Activated CD4-positive, alpha-beta T cell treated with anti-CD3 and anti-CD28 coated beads for 24 hours (primary cell): ENCODE measurements at regions not wholly inside any gene's neighbourhood (a gene's known extent, or its start where the extent isn't known, plus 50 kb on each side); places are given as distances from the start of the nearest gene placed in this dataset.
"Not testable (repeated sequence)": the region's sequence is repeated elsewhere in the genome, so short reads cannot be mapped to it uniquely, and the experiment has no call there.

ENCODE experiments used
- DNase-seq, 2 donors: peaks; one replicate each; pipeline ENCODE4 v3.0.0-alpha.2; 2020; ENCODE audit warnings: low read depth in 2 of 2

DNA sequence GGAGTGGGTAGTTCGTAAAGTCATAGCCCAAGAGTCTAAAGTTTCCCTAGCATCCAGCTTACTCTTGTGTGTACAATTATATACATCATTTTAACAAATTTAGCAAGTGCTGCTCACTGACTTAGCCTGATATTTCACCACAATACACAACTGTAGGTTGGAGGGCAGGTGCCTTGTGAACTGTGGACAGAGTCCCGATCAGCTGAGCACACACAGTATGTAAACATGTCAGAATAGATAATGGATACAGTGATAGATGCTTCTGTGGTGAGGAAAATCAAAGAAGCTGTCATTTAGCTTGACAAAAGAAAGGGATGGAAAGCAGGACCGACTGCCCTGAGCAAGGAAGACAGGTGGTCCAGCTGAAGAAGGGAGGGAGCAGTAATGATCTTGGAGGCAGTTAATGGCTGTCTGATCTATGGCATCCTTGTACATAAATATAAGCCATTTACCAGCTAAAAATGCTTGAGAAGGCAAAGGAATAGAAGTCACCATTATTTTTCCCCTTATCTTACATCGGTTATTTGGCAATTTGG, 372.8 kb upstream of the UBE2E3 start:
- no peak for DNase-seq

DNA sequence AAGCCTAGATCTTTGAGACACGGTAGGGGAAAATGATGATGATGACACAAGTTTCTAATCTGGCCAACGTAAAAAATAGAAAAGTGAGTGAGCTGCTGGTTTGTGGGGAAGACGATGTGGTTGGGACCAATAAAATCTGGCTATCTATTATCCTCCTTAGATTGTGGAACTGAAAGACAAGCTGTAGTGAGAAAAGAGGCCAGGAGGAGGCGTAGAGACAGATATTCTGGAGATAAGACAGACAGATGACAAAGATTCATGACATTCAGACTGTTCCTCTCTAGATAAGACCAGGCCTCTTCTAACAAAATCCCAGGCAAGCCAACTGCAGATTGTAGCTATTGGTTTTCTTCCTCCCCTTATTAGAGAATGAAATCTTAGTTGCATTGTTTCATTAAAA, 376.3 kb upstream of the UBE2E3 start:
- no peak for DNase-seq

DNA sequence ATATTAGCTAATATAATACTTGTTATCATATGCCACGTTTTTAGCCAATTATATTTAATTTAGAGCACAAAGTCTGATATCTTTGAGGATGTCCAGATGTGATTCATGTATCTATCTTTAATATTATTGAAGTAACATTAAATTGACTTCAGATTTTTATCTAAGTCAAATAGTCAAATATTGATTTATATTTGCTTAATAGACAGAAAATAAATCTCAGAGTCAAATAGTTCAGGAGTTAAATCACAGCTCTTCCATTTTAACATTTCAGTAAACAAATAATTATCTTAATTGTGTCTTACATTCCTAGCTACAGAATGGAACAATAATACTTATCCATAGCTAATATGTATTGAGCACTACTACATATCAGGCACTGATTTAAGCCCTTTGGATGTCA, 379.4 kb upstream of the UBE2E3 start:
- no peak for DNase-seq

DNA sequence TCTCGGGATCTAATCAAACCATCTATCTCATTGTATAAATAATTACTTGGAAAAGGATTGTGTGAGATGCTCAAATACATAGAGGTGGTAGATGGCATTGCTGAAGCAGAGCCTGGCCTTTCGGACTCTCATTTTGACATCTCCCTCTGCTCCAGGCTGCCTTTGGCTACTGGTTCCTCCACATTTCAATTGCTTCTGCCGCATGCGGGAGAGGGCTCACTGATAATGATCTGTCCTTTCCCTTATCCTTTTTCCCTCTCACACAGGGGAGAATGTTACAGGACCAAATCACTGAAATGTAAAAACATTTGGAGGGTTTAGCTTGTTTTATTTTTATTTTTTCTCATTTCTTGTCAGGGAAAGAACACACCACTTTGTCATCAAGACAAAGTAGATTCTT, 380.6 kb upstream of the UBE2E3 start:
- no peak for DNase-seq

DNA sequence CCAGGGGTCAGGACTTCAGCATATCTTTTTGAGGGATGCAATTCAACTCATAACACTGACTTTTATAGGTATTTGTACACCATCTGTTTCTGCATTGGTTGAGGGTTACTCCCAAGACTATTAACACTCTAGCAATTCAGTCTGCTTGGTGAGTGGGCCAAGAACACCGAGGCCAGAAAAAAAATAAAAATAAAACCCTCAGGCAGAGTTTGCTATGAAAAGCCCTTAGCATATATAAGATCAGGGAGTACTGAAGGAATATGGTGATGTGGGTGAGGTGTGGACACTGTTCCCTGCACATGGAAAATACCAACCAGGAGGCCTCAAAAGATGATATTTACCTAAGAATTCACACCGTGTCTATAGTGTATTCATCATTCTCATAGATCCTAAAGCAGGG, 383.2 kb upstream of the UBE2E3 start:
- no peak for DNase-seq

DNA sequence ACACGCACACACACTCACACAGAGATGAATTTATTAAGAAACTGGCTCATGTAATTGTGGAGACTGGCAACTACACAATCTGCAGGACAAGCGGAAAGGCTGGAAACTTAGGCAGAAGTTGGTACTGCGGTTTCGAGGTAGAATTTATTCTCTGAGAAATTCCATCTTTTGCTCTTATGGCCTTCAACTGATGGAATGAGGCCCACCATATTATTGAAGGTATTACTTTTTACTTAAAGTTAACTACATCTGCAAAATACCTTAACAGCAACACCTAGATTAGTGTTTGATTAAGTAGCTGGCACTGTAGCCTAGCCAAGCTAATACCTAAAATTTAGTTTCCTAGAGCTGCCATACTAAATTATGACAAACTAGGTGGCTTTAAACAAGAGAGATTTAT, 384.0 kb upstream of the UBE2E3 start:
- DNase-seq, result no peak

DNA sequence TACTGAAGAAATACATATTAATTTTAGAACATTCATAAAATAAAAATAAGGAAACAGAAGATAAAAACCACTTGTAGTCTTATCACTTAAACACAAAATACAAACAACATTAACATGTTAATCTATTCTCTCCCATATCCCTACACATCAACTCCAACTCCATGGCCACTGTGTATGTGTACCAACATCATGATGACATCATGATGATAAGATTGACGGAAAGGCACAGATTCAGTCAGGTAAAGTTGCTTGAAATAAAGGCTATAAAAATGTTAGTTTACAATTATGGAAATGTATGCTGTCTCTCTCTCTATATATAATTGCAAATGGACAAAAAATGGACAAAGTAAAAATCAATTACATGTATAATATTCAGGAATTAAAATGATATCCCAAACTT, 388.5 kb upstream of the UBE2E3 start:
- no peak for DNase-seq

DNA sequence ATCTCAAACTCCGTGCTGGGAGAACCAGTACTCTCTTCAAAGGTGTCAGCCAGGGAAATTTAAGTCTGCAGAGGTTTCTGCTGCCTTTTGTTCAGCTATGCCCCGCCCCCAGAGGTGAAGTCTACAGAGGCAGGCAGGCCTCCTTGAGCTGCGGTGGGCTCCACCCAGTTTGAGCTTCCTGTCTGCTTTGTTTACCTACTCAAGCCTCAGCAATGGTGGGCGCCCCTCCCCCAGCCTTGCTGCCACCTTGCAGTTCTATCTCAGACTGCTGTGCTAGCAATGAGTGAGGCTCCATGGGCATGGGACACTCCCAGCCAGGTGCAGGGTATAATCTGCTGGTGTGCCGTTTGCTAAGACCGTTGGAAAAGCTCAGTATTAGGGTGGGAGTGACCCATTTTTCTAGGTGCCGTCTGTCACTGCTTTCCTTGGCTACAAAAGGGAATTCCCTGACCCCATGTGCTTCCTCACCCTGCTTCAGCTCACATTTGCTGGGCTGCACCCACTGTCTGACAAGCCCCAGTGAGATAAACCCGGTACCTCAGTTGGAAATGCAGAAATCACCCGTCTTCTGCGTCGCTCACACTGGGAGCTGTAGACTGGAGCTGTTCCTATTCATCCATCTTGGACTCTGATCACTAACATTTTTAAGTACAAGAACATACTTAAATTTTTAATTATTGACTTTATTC, 389.2 kb upstream of the UBE2E3 start:
- DNase-seq, result not testable (repeated sequence)

DNA sequence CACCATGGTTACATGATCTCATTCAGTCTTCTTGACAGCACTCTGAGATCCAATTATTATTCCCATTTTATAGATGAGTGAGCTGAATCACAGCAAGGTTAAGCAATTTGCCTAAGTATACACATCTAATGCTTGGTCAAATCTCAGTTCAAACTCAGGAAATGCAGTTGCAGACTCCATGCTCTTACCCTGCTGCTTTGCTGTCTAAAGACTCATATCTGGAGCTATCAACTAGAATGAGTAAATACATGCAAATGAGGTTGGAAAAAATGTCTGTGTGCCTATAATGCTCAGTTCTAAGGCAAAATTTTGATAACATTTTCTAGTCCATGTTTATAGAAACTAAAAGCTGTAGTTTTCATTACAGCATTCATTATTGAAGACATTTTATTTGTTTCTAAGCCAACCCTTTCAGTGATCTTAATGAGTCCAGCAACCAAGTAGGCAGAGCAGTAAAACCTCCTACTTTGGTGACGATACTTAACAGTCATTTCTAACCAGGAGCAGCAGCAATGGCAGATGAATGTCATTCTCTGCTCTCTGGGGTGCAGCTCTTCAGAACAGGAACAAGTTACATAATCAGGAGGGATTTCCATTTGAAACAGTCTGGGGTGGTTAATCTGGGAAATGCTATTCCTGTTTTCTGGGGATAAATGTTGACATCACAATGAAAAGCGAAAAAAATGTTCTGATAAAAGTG, 396.8 kb upstream of the UBE2E3 start:
- DNase-seq, result no peak

DNA sequence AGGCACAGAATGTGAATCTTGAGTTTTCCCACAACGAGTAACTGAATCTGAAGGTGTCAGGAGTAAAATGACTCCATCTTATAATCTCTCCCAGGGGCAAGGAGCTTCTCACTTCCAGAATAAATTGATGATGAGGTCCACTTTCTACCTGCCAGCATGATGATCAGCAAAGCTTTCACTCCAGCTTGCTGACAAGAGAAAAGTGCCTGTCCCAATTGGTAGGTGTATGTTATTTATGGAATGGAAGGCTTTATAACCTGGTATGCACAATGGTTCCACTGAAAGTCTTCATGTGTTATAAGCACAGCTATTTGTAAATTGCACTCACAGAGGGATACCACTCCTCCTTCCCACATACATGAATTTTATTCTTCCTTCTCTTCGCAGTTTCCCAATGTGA, 401.0 kb upstream of the UBE2E3 start:
- no peak for DNase-seq

DNA sequence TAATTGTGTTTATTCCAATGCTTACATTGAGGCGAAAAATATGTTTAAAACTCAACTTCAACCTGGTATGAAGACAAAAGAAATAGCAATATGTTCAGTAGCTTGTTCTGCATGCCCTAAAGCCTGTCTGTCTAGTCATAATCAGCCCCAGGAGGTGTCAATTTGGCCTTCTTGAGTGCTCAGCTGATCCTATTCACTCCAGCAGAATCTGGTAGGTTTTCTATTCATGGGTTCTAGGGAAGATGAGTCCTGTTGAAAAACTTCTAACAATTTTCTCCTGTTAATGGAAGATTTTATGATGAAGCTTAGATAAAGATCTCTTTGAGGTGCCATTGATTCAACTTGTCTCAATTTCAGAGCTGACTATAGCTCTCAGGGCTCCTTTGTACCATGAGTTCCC, 402.0 kb upstream of the UBE2E3 start:
- DNase-seq, result no peak

DNA sequence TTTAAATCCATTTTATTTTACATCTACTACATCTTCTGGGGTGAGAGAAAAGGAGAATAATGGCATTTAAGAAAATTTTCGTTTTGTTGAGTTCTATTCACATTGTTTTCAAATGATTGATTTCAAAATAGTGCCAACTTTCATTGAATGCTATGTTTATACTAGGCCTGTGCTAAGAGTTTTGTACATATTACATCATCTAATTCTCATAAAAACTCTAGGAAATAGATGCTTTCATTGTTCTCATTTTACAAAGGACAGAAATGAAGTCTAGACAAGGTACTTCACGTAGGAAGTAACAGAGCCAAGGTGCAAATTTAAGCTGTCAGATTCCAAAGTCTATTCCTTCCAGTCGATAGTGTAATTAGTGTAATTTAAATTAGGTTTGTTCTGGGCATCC, 402.8 kb upstream of the UBE2E3 start:
- no peak for DNase-seq

DNA sequence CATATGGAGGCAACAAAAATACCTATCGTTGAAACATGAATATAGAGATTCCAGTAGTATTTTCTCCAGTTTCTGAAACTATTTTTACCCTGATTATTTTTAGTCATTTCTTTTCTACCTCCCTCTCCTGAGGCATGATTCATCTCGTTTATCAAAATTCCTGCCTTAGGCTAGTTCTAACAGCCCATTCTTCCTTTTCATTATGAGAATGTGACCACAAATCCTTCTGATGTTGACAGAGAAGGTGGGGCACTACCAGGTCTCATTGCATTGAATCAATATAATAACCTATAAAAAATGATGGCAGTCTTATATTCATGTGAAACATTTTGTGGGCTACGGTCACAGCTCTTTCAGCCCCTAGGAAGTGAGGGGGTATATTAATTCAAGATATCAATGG, 406.5 kb upstream of the UBE2E3 start:
- no peak for DNase-seq

DNA sequence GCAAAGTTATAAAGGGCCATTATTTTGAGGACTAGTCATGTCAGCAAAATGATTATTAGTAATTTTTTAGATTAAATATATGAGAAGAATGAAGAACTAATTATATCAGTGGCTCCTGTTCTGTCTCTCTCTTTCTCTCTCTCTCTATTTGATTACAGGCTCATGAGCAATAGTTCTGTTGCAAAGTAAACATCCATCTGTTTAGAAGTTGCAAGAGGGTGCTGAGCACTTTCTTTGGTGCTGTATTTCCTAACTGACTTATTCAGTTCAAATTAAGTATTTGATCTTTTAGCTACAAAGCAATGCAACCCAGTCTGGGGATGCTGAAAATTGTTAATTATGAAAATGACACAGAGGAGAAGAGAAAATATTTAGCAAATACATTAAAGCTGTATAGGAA, 408.1 kb upstream of the UBE2E3 start:
- no peak for DNase-seq

DNA sequence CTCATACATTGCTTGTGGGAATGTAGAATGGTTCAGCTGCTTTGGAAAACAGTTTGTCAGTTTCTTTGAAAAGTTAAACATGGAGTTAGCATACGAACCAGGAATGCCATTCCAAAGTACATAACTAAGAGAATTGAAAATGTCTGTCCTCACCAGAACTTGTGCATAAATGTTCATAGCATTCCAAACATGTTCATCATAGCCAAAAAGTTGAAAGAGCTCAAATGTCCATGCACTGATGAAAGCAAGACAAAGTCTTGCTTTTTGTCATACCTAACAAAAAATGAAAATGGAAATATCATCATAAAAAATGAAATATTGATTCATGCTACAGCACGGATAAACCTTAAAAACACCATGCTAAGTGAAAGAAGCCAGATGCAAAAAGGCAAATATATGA, 408.8 kb upstream of the UBE2E3 start:
- DNase-seq, result no peak

DNA sequence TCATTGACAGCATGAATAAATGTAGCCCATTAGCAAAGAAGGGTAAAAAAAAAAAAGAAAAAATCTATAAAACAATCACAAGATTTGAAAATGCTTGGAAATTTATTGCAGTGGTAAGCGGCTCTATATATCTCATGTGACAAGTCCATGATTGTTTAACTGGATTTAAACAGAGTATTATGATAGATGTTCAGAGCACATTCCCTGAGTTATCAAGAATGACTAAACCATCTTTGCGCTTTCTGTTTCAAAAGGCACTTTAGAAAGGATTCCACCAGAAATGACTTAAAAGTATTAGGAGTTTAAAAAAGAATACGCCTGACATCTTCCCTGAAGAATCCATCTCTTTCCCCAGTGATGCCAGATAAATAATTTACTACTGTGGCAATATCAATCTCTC, 409.5 kb upstream of the UBE2E3 start:
- no peak for DNase-seq

DNA sequence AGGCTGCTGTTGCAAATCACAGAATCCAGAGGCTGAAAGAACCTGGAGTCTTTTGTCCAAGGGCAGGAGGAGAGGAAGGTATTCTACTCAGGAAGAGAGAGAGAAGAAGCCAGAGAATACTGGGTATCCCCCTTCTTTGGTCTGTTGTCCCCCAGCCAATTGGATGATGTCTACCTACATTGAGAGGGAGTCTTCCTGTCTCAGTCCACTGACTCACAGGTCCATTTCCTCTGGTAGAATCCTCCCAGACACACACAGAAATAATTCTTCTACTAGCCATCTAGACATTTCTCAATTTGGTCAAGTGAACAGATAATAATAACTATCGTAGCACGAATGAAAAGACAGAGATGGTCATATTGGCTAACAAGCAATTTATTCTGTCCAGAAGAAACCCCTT, 416.4 kb upstream of the UBE2E3 start:
- no peak for DNase-seq

DNA sequence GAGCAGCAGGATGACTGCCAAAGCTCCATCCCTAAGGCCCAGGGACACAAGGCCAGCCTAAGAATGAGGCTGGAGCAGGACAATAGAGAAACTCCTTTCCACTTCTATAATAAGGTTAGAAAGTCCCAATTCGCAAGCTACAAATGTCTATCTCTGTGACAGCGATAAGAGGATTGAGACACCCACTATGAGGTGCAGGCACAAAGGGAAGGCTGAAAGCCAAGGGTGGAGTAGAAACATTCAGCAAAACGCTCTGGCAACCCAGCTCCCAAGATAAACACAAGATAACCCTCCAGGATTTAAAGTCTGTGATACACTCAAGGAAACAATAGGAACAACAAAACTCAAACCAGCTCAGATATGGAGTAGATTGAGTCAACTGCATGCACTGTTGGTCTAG, 418.0 kb upstream of the UBE2E3 start:
- DNase-seq, result no peak

DNA sequence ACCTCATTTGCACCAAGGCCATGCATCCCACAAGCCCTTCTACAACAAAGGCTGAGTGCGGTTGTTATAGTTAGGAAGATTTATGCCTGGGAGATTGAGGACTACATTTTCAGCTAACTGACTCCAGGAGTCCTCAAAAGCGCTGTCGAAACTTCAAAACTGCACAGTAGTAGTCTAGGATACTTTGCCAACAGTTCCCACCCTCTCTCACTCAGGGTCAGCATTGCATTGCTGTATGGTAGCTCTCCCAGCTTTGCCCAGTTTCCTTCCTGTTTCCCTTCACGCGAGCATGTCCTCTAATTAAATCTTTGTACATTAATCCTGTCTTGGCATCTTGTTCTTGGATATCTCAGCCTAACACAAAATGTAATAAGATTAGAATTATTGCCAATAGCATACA, 420.6 kb upstream of the UBE2E3 start:
- no peak for DNase-seq

DNA sequence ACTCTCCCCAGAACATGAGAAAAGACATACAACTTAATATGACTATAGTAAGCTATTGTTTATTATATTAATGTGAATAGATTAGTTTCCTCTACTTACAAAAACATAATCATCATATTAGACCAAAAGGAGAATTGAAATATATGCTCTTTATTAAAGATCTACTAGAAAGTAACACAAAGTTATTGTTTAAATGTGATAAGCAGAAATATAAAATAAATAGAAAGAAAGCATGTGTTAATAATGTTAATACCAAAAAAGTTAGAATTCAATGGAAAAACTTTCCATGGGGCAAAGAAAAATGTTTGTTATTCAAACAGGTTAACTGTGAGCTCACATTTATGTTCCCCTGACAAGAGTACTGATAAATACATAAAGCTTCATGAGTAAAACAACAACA, 421.4 kb upstream of the UBE2E3 start:
- DNase-seq, result no peak

DNA sequence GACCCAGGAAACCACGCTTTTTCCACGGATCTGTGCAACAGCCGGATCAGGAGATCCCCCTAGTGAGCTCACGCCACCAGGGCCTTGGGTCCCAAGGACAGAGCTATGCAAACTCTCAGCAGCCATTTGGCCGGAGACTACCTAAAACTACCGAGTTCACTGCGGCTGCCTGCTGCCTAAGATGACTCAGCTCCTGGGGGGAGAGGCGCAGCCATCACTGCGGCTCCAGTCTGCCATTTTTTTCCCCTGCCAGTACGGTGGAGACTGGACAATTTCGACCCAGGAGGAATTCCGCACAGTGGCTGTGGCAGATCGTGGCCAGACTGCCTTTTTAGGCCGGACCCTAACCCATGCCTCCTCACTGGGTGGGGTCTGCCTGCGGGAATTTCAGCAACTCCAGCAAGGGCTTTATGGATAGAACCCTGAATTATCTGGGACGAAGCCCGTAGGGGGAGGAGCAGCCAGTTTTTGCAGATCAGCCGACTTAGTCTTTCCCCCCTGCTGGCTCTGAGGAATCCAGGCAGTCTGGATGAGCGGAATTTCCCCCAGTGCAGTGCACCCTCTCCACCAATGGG, 424.9 kb upstream of the UBE2E3 start:
- no peak for DNase-seq

DNA sequence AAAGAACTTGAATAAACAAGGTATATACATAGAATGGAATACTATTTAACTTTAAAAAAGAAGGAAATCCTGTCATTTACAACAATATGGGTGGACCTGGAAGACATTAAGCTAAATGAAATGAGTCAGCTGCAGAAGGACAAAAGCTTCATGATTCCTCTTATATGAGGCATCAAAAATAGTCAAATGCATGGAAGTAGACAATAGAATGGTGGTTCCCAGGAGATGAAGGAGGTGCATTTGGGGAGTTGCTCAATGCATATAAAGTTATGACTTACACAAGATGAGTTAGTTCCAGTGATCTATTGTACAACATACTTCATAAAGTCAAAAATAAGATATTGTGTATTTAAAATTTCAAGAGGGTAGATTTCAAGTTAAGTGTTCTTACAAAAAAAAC, 426.1 kb upstream of the UBE2E3 start:
- no peak for DNase-seq

DNA sequence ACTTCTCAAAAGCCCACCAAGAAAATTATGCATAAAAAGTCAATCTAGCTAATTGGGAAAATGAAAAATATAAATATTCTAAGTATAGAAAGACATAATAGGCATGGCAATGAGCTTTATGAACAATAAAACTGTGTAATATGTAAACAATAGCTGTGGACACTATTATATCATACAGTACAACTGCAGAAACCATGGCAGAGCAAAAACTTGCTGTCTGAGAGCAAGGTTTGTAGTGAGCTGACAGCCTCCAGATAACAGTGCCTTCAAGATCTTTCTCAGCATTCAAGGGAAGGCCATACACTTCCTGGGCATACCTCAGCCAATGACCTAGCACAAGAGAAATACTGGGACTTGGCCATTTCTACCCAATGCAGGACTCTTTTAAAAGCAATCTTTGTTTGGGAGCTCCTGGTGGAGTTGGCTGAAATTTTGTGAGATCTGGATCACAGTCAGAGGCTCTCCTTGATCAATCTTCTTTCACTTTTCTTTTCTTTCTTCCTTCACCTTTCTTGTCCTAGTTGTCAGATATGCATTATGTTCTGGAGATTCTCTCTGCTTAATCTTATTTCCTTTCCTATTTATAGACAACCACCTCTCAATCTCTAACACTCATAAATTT, 427.2 kb upstream of the UBE2E3 start:
- DNase-seq, result no peak
